GM12878 (cell line): ENCODE measurements at regions not wholly inside any gene's neighbourhood (a gene's known extent, or its start where the extent isn't known, plus 50 kb on each side); places are given as distances from the start of the nearest gene placed in this dataset.

Experiments
- ATAC-seq: fragments of 200-7000 bp; cut with Tn5 transposase; 3 replicates; pipeline ENCODE4 v1.9.1; 2020; ENCODE audit warnings: mild to moderate bottlenecking, moderate library complexity
- BruUV-seq: library from RNA; stranded (reverse); fragments of 400-500 nt; replicated peaks from 2 replicates; lab custom pipeline; 2021; lab: Mats Ljungman, UMichigan
- CTCF ChIA-PET: fragments of 300-600 bp; sonication (Branson Sonifier 250); formaldehyde crosslinking; extraction: SDS; loops from one replicate; lab custom pipeline; 2021; ENCODE audit warnings: inconsistent platforms; lab: Yijun Ruan, JAX
- POLR2A ChIA-PET: fragments of 350-600 bp; formaldehyde crosslinking; extraction: SDS; loops from one replicate; lab custom pipeline; 2021; ENCODE audit warnings: inconsistent platforms; lab: Charles Lee
- RAD21 ChIA-PET: fragments of 300-600 bp; sonication (Branson Sonifier 250); formaldehyde crosslinking; loops from one replicate; lab custom pipeline; 2023; ENCODE audit warnings: antibody characterized with exemption; ENCODE audit not compliant: unreplicated experiment; lab: Charles Lee
- SMC1A ChIA-PET: fragments of 300-600 bp; sonication (Branson Sonifier 250); formaldehyde crosslinking; loops from one replicate; lab custom pipeline; 2023; ENCODE audit not compliant: unreplicated experiment, uncharacterized antibody; lab: Charles Lee
- DNase-seq: peaks from one replicate; pipeline ENCODE4 v3.0.0-alpha.2; 2011; ENCODE audit warnings: low read depth, low spot score
- FAIRE-seq: peaks from 3 replicates; lab custom pipeline; 2011; peaks lifted over from hg19 to GRCh38; lab: Jason Lieb, UNC
- H2AFZ ChIP-seq: 2 replicates; pipeline ENCODE4 v1.6.0; 2011; ENCODE audit warnings: low read depth, low read length, control low read depth; ENCODE audit not compliant: control insufficient read depth
- H3K27ac ChIP-seq: 2 replicates; pipeline ENCODE4 v1.5.1; 2011; ENCODE audit warnings: control low read depth; ENCODE audit not compliant: control insufficient read depth, insufficient read depth
- H3K27me3 ChIP-seq, 2 experiments: replicated peaks in 1 of 2; 2 replicates each; pipeline versions ENCODE4 v1.6.0 to v1.6.1; 2011; ENCODE audit warnings: low read length in 1 of 2; ENCODE audit not compliant: control insufficient read depth in 2 of 2, insufficient read depth in 2 of 2
- H3K36me3 ChIP-seq, 2 experiments: 2 replicates each; pipeline ENCODE4 v1.5.1; 2011; ENCODE audit warnings: low read length in 1 of 2; ENCODE audit not compliant: control insufficient read depth in 2 of 2, insufficient read depth in 2 of 2
- H3K4me1 ChIP-seq: 2 replicates; pipeline ENCODE4 v1.6.1; 2011; ENCODE audit warnings: mild to moderate bottlenecking, low read length, moderate library complexity, mixed read lengths; ENCODE audit not compliant: control insufficient read depth, insufficient read depth
- H3K4me2 ChIP-seq: 2 replicates; pipeline ENCODE4 v1.6.0; 2011; ENCODE audit warnings: control low read depth; ENCODE audit not compliant: control insufficient read depth, insufficient read depth
- H3K4me3 ChIP-seq: fragments of 200-600 bp; sonication (generic); 2 replicates; pipeline ENCODE4 v1.5.1; 2016
- H3K79me2 ChIP-seq: 2 replicates; pipeline ENCODE4 v1.6.0; 2011; ENCODE audit warnings: low read length; ENCODE audit not compliant: control insufficient read depth, insufficient read depth
- H3K9ac ChIP-seq: 2 replicates; pipeline ENCODE4 v1.8.0; 2011; ENCODE audit warnings: low read length, control low read depth, mixed read lengths; ENCODE audit not compliant: control insufficient read depth, insufficient read depth
- H3K9me3 ChIP-seq: replicated peaks from 3 replicates; pipeline ENCODE4 v1.5.1; 2011; ENCODE audit warnings: mild to moderate bottlenecking, low read length; ENCODE audit not compliant: control insufficient read depth, insufficient read depth
- H4K20me1 ChIP-seq: 2 replicates; pipeline ENCODE4 v1.6.0; 2011; ENCODE audit not compliant: control insufficient read depth, insufficient read depth
- CBX5 ChIP-seq: sonication (generic); IDR thresholded peaks from 2 replicates; pipeline ENCODE4 v1.6.1; 2016; ENCODE audit warnings: low read depth, moderate library complexity, mild to moderate bottlenecking, inconsistent platforms
- CHD2 ChIP-seq: IDR thresholded peaks from 2 replicates; pipeline ENCODE4 v1.6.1; 2011; ENCODE audit warnings: low read depth, low read length, improper control_type of control experiment, borderline replicate concordance
- CREB1 ChIP-seq: IDR thresholded peaks from 2 replicates; pipeline ENCODE4 v1.6.1; 2012; ENCODE audit warnings: low read depth, mild to moderate bottlenecking, inconsistent platforms
- ELK1 ChIP-seq: IDR thresholded peaks from 2 replicates; pipeline ENCODE4 v1.6.1; 2012; ENCODE audit warnings: low read depth, low read length, improper control_type of control experiment
- FOXM1 ChIP-seq: IDR thresholded peaks from 2 replicates; pipeline ENCODE4 v1.6.1; 2012; ENCODE audit warnings: low read depth, mild to moderate bottlenecking, inconsistent platforms, low read length, moderate library complexity
- IRF3 ChIP-seq: fragments of 450-650 bp; IDR thresholded peaks from 2 replicates; pipeline ENCODE4 v1.6.1; 2014; ENCODE audit warnings: mild to moderate bottlenecking
- MEF2A ChIP-seq: IDR thresholded peaks from 2 replicates; pipeline ENCODE4 v1.6.1; 2011; ENCODE audit warnings: low read depth, mild to moderate bottlenecking, low read length, moderate library complexity; ENCODE audit not compliant: insufficient read depth
- NFIC ChIP-seq: IDR thresholded peaks from 2 replicates; pipeline ENCODE4 v1.6.1; 2012; ENCODE audit warnings: low read depth, mild to moderate bottlenecking, inconsistent platforms, low read length, moderate library complexity
- NR2C2 ChIP-seq: IDR thresholded peaks from 2 replicates; pipeline ENCODE4 v1.6.1; 2011; ENCODE audit warnings: borderline replicate concordance, low read depth; ENCODE audit not compliant: control insufficient read depth, insufficient read length
- NR2F1 ChIP-seq: fragments of 450-650 bp; conservative IDR thresholded peaks from 2 replicates; pipeline ENCODE4 v1.6.1; 2017; ENCODE audit warnings: mild to moderate bottlenecking
- RCOR1 ChIP-seq: conservative IDR thresholded peaks from 2 replicates; pipeline ENCODE4 v1.6.1; 2012; ENCODE audit warnings: low read depth, low read length, improper control_type of control experiment
- YY1 ChIP-seq: IDR thresholded peaks from 2 replicates; pipeline ENCODE4 v1.6.1; 2011; ENCODE audit warnings: low read depth, mild to moderate bottlenecking, low read length
- ZBTB33 ChIP-seq: fragments of 450-650 bp; IDR thresholded peaks from 2 replicates; pipeline ENCODE4 v1.6.1; 2017; ENCODE audit warnings: mild to moderate bottlenecking
- ZNF24 ChIP-seq: fragments of 450-650 bp; IDR thresholded peaks from 2 replicates; pipeline ENCODE4 v1.6.1; 2017; ENCODE audit warnings: antibody characterized with exemption, mild to moderate bottlenecking
- WGBS: methylation state at CpG from one replicate; pipeline ENCODE4 v1.1.6; 2016; ENCODE audit warnings: low lambda C conversion rate; ENCODE audit not compliant: insufficient replicate concordance, insufficient coverage; ENCODE audit errors: missing lambda C conversion rate; 5-methylcytosine and 5-hydroxymethylcytosine counted together
- in situ Hi-C: fragments of 300-500 bp; cut with MboI; formaldehyde crosslinking; loops from 9 replicates; pipeline ENCODE4 v1.14.3; 2018; ENCODE audit warnings: mixed read lengths
- intact Hi-C: fragments of 100-400 bp; cut with micrococcal nuclease; formaldehyde crosslinking; loops from one replicate; pipeline ENCODE4 v1.14.2; 2022; ENCODE audit not compliant: unreplicated experiment
- TF ChIP-seq, protein P1 (sequence below): IDR thresholded peaks from 2 replicates; pipeline ENCODE4 v1.6.1; 2012; ENCODE audit warnings: low read depth, low read length, improper control_type of control experiment
- TF ChIP-seq, protein P2 (sequence below): fragments of 450-650 bp; IDR thresholded peaks from 2 replicates; pipeline ENCODE4 v1.6.1; 2018; ENCODE audit warnings: mild to moderate bottlenecking, low read depth, moderate library complexity; ENCODE audit not compliant: partially characterized antibody

DNA sequence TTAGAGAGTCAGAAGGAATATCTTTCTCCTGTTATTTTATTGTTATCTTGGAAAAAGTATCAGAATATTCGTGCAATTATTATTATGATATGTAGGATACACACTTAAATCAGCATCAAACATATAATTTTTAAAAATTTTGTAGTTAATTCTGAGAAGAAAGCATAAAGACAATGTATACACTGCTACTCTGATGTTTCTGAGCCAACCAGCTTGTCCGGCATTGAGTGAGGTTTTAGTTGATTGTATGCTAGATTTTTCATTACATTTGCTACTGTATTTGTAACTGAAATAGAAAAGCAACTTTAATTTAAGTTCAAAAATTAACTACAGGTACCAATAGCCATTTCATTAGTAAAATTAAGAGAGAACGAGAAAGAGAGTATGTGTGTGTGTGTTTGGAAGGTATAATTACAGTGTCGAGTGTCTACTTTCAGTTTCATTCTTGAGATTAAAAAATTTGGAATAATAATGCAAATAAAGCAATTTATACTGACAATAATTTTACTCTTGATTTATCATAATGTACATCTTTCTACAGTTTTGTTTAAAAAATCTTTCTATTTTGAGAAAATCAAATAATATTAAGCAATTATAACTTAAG is 160.4 kb upstream of the CDH12 start:
- no peak for FAIRE-seq
- ChIA-PET CTCF (no interaction called here), RAD21 (interaction anchor here (2.0 to 2.3 kb wide), 3 partner anchors 15 to 59 kb away, joined by 7 to 12 read pairs (median 8); no protein-coding TSS in a partner anchor), POLR2A (no interaction called here), SMC1A (interaction anchor here (1.0 to 1.7 kb wide), 5 partner anchors 26 to 124 kb away, joined by 3 to 8 read pairs (median 6); no protein-coding TSS in a partner anchor)
- intact Hi-C loops, result no loop called here
- Histone ChIP-seq H3K4me3 (no peak overlapping the region), H4K20me1 (no peaks in the 10 kb centered on the region), H2AFZ (no peak overlapping the region), H3K27me3 (no peaks in the 10 kb centered on the region), H3K36me3 (no peaks in the 10 kb centered on the region), H3K4me1 (no peaks in the 10 kb centered on the region), H3K9me3 (no peaks in the 10 kb centered on the region), H3K79me2 (no peaks in the 10 kb centered on the region), H3K27ac (no peak overlapping the region), H3K4me2 (no peak overlapping the region), H3K9ac (no peak overlapping the region)
- DNase-seq, result no peak
- in situ Hi-C loops, result no loop called here
- peak; percentile 50 for ATAC-seq
- WGBS, result 5% methylated on average over 4 of the region's 4 CpGs
- no TSS peak for BruUV-seq
- TF ChIP-seq, protein P1, sequence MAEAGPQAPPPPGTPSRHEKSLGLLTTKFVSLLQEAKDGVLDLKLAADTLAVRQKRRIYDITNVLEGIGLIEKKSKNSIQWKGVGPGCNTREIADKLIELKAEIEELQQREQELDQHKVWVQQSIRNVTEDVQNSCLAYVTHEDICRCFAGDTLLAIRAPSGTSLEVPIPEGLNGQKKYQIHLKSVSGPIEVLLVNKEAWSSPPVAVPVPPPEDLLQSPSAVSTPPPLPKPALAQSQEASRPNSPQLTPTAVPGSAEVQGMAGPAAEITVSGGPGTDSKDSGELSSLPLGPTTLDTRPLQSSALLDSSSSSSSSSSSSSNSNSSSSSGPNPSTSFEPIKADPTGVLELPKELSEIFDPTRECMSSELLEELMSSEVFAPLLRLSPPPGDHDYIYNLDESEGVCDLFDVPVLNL, result no peak
- TF ChIP-seq NR2F1 (no peak), RCOR1 (no peak), NR2C2 (no peak), ZNF24 (no peak), MEF2A (no peak), ELK1 (no peak), NFIC (no peak), FOXM1 (no peak), IRF3 (no peak), YY1 (no peak), CREB1 (no peak), CHD2 (no peak), ZBTB33 (no peak), CBX5 (no peak)
- TF ChIP-seq, protein P2, sequence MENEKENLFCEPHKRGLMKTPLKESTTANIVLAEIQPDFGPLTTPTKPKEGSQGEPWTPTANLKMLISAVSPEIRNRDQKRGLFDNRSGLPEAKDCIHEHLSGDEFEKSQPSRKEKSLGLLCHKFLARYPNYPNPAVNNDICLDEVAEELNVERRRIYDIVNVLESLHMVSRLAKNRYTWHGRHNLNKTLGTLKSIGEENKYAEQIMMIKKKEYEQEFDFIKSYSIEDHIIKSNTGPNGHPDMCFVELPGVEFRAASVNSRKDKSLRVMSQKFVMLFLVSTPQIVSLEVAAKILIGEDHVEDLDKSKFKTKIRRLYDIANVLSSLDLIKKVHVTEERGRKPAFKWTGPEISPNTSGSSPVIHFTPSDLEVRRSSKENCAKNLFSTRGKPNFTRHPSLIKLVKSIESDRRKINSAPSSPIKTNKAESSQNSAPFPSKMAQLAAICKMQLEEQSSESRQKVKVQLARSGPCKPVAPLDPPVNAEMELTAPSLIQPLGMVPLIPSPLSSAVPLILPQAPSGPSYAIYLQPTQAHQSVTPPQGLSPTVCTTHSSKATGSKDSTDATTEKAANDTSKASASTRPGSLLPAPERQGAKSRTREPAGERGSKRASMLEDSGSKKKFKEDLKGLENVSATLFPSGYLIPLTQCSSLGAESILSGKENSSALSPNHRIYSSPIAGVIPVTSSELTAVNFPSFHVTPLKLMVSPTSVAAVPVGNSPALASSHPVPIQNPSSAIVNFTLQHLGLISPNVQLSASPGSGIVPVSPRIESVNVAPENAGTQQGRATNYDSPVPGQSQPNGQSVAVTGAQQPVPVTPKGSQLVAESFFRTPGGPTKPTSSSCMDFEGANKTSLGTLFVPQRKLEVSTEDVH, result no peak
